BJ (cell line): ENCODE measurements at regions not wholly inside any gene's neighbourhood (a gene's known extent, or its start where the extent isn't known, plus 50 kb on each side); places are given as distances from the start of the nearest gene placed in this dataset.

Source experiments
- CTCF ChIA-PET: fragments of 350-600 bp; formaldehyde crosslinking; extraction: SDS; loops from one replicate; lab custom pipeline; 2021; ENCODE audit warnings: antibody characterized with exemption, inconsistent platforms; lab: Yijun Ruan, JAX
- POLR2A ChIA-PET: fragments of 300-600 bp; sonication (Branson Sonifier 250); formaldehyde crosslinking; extraction: SDS; loops from one replicate; lab custom pipeline; 2021; ENCODE audit warnings: antibody characterized with exemption; lab: Charles Lee
- DNase-seq: peaks from one replicate; pipeline ENCODE4 v3.0.0-alpha.2; 2011; ENCODE audit warnings: low read depth
- H3K27me3 ChIP-seq: 2 replicates; pipeline ENCODE4 v1.6.0; 2011; ENCODE audit warnings: low read length; ENCODE audit not compliant: control insufficient read depth, insufficient read depth
- H3K36me3 ChIP-seq: 2 replicates; pipeline ENCODE4 v1.5.1; 2011; ENCODE audit warnings: low read length; ENCODE audit not compliant: control insufficient read depth, insufficient read depth
- H3K4me3 ChIP-seq: 2 replicates; pipeline ENCODE4 v1.5.1; 2011; ENCODE audit warnings: low read depth, mild to moderate bottlenecking, control low read depth, low read length
- CTCF ChIP-seq: IDR thresholded peaks from 2 replicates; pipeline ENCODE4 v1.5.1; 2011; ENCODE audit warnings: low read depth, mild to moderate bottlenecking, control low read depth, inconsistent platforms, low read length, moderate library complexity; ENCODE audit not compliant: insufficient read depth

GRCh38 chr11:104405277-104405676 is 241.3 kb upstream of the PDGFD start:
- no peak for TF ChIP-seq CTCF
- Histone ChIP-seq H3K4me3 (no peak overlapping the region), H3K36me3 (no peaks in the 10 kb centered on the region), H3K27me3 (no peaks in the 10 kb centered on the region)
- no peak for DNase-seq
- ChIA-PET CTCF (no interaction called here), POLR2A (no interaction called here)

- ChIA-PET CTCF (no interaction called here), POLR2A (no interaction called here)
- Histone ChIP-seq H3K36me3 (no peaks in the 10 kb centered on the region), H3K27me3 (no peaks in the 10 kb centered on the region), H3K4me3 (no peak overlapping the region)
- no peak for DNase-seq
- TF ChIP-seq CTCF, result no peak
Observed at GRCh38 chr11:104404231-104405175, 240.6 kb upstream of the PDGFD start.

GRCh38 chr11:104402812-104403521 is 239.0 kb upstream of the PDGFD start:
- H3K27me3 ChIP-seq, result no peaks in the 10 kb centered on the region
- no peak for TF ChIP-seq CTCF
- H3K4me3 ChIP-seq, result no peak overlapping the region
- POLR2A ChIA-PET, result no interaction called here
- DNase-seq, result no peak
- CTCF ChIA-PET, result interaction anchor here (1.3 kb wide), 1 partner anchor 9 kb away, joined by 3 read pairs; no protein-coding TSS in a partner anchor
- H3K36me3 ChIP-seq, result no peaks in the 10 kb centered on the region

- CTCF ChIA-PET, result interaction anchor here (1.6 kb wide), 1 partner anchor 9 kb away, joined by 3 read pairs; no protein-coding TSS in a partner anchor
- Histone ChIP-seq H3K27me3 (no peaks in the 10 kb centered on the region), H3K4me3 (no peak overlapping the region), H3K36me3 (no peaks in the 10 kb centered on the region)
- DNase-seq, result no peak
- TF ChIP-seq CTCF, result no peak
- POLR2A ChIA-PET, result no interaction called here
Observed at GRCh38 chr11:104394508-104394907, 230.6 kb upstream of the PDGFD start.

GRCh38 chr11:104390651-104391050 is 226.7 kb upstream of the PDGFD start:
- ChIA-PET POLR2A (no interaction called here), CTCF (no interaction called here)
- TF ChIP-seq CTCF, result no peak
- DNase-seq, result peak; percentile 3
- H3K27me3 ChIP-seq, result no peaks in the 10 kb centered on the region
- H3K4me3 ChIP-seq, result no peak overlapping the region
- H3K36me3 ChIP-seq, result no peaks in the 10 kb centered on the region
